WTC11 (cell line): ENCODE measurements at regions not wholly inside any gene's neighbourhood (a gene's known extent, or its start where the extent isn't known, plus 50 kb on each side); places are given as distances from the start of the nearest gene placed in this dataset.

ENCODE experiments used
- CTCF ChIP-seq: fragments of 200-600 bp; IDR thresholded peaks from 2 replicates; pipeline ENCODE4 v1.8.0; 2022; ENCODE audit warnings: antibody characterized with exemption
- ETV6 ChIP-seq: sonication (generic); formaldehyde crosslinking; IDR thresholded peaks from 2 replicates; pipeline ENCODE4 v1.8.1; 2022; ENCODE audit warnings: mild to moderate bottlenecking, missing genetic modification reagents
- NR2C2 ChIP-seq: sonication (generic); formaldehyde crosslinking; IDR thresholded peaks from 2 replicates; pipeline ENCODE4 v1.8.0; 2022; ENCODE audit warnings: mild to moderate bottlenecking, missing genetic modification reagents
- ZNF423 ChIP-seq: fragments of 250-450 bp; sonication (Bioruptor Pico); IDR thresholded peaks from 2 replicates; pipeline ENCODE4 v2.1.2; 2022; ENCODE audit warnings: mild to moderate bottlenecking, moderate library complexity

- TF ChIP-seq CTCF = no peak
- TF ChIP-seq NR2C2 = no peak
- TF ChIP-seq ZNF423 (CRISPR knock-in tag) = no peak
- TF ChIP-seq ETV6 (CRISPR knock-in tag) = no peak
Observed at GRCh38 chr9:1879501-1879900, 135.6 kb upstream of the SMARCA2 start.
